ENCODE measurements at regions not wholly inside any gene's neighbourhood (a gene's known extent, or its start where the extent isn't known, plus 50 kb on each side); places are given as distances from the start of the nearest gene placed in this dataset.

DNA sequence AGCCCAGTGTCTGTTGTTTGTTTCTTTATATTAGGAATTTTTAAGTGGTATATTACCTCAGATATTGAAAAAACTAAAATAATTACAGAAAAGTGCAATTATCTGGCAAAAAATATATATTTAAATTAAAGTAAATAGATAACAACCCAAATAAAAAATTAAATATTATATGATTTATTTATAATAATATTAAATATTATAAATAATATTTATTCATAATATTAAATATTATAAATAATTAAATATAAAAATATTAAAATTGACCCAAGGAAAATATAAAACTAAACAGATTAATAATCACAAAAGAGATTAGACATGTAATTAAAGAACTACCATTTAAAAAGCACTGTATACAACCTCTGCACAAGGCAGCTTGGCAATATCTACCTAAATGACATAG, 331.9 kb upstream of the POGK start:
- TF ChIP-seq, protein P1, sequence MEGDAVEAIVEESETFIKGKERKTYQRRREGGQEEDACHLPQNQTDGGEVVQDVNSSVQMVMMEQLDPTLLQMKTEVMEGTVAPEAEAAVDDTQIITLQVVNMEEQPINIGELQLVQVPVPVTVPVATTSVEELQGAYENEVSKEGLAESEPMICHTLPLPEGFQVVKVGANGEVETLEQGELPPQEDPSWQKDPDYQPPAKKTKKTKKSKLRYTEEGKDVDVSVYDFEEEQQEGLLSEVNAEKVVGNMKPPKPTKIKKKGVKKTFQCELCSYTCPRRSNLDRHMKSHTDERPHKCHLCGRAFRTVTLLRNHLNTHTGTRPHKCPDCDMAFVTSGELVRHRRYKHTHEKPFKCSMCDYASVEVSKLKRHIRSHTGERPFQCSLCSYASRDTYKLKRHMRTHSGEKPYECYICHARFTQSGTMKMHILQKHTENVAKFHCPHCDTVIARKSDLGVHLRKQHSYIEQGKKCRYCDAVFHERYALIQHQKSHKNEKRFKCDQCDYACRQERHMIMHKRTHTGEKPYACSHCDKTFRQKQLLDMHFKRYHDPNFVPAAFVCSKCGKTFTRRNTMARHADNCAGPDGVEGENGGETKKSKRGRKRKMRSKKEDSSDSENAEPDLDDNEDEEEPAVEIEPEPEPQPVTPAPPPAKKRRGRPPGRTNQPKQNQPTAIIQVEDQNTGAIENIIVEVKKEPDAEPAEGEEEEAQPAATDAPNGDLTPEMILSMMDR (IDR thresholded peaks at IDR 0.05 in 4 of 5, conservative IDR thresholded peaks at IDR 0.05 in 1 of 5): no peak
- no peak for TF ChIP-seq POLR2A (IDR thresholded peaks at IDR 0.05)

All from gastrocnemius medialis (tissue), 4 donors.